SK-N-SH (cell line): ENCODE measurements at regions not wholly inside any gene's neighbourhood (a gene's known extent, or its start where the extent isn't known, plus 50 kb on each side); places are given as distances from the start of the nearest gene placed in this dataset.

Experiments
- MXI1 ChIP-seq: IDR thresholded peaks from 2 replicates; pipeline ENCODE4 v1.6.1; 2012; ENCODE audit warnings: mild to moderate bottlenecking, low read depth, low read length, improper control_type of control experiment
- NFIC ChIP-seq: IDR thresholded peaks from 2 replicates; pipeline ENCODE4 v1.4.0; 2012; ENCODE audit warnings: borderline replicate concordance
- TF ChIP-seq, protein P1 (sequence below): fragments of 200-600 bp; sonication (generic); IDR thresholded peaks from 2 replicates; pipeline ENCODE4 v1.6.1; 2017; ENCODE audit warnings: antibody characterized with exemption, mild to moderate bottlenecking, moderate library complexity

DNA sequence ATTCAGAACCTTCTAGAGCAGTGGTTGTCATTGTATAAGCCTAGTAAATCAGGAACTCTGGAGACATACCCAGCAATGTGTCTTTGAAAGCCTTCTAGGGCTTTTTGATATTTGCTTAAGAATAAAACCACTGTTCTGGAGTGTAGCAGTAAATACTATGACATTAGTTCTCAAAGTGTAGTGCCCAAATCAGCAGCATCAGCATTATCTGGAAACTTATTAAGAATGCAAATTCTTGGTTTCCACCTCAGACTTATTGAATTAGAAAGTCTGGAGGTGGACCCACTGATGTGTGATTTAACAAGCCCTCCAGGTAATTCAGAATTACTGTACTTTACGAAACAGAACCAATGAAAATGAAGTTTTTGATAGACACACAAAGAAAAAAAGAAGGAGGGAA, 509.7 kb downstream of the SUCLG1 start:
- TF ChIP-seq, protein P1, sequence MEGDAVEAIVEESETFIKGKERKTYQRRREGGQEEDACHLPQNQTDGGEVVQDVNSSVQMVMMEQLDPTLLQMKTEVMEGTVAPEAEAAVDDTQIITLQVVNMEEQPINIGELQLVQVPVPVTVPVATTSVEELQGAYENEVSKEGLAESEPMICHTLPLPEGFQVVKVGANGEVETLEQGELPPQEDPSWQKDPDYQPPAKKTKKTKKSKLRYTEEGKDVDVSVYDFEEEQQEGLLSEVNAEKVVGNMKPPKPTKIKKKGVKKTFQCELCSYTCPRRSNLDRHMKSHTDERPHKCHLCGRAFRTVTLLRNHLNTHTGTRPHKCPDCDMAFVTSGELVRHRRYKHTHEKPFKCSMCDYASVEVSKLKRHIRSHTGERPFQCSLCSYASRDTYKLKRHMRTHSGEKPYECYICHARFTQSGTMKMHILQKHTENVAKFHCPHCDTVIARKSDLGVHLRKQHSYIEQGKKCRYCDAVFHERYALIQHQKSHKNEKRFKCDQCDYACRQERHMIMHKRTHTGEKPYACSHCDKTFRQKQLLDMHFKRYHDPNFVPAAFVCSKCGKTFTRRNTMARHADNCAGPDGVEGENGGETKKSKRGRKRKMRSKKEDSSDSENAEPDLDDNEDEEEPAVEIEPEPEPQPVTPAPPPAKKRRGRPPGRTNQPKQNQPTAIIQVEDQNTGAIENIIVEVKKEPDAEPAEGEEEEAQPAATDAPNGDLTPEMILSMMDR: no peak
- no peak for TF ChIP-seq NFIC
- no peak for TF ChIP-seq MXI1
